Stimulated activated CD8-positive, alpha-beta memory T cell treated with anti-CD3 and anti-CD28 coated beads, Interleukin-12 subunit alpha, Interleukin-12 subunit beta, amount 100 ng/mL, for 1 hour (primary cell): ENCODE measurements at regions not wholly inside any gene's neighbourhood (a gene's known extent, or its start where the extent isn't known, plus 50 kb on each side); places are given as distances from the start of the nearest gene placed in this dataset.
"Not testable (repeated sequence)": the region's sequence is repeated elsewhere in the genome, so short reads cannot be mapped to it uniquely, and the experiment has no call there.

ENCODE experiments used
- DNase-seq: peaks from one replicate; pipeline ENCODE4 v3.0.0-alpha.2; 2020; ENCODE audit warnings: low read depth

- DNase-seq, result no peak
Observed at GRCh38 chr13:39803156-39803555, 147.7 kb downstream of the COG6 start.

GRCh38 chr13:39803851-39804250 is 148.4 kb downstream of the COG6 start:
- DNase-seq, result no peak

- DNase-seq, result no peak
Observed at GRCh38 chr13:39804332-39805210, 149.1 kb downstream of the COG6 start.

- DNase-seq, result no peak
Observed at GRCh38 chr13:39809466-39809865, 154.0 kb downstream of the COG6 start.

- no peak for DNase-seq
Observed at GRCh38 chr13:39810091-39810877, 154.8 kb downstream of the COG6 start.

- no peak for DNase-seq
Observed at GRCh38 chr13:39811051-39811450, 155.6 kb downstream of the COG6 start.

- DNase-seq, result no peak
Observed at GRCh38 chr13:39811696-39812095, 156.2 kb downstream of the COG6 start.

GRCh38 chr13:39815345-39816111 is 160.1 kb downstream of the COG6 start:
- DNase-seq, result no peak

- no peak for DNase-seq
Observed at GRCh38 chr13:39816936-39817335, 161.5 kb downstream of the COG6 start.

GRCh38 chr13:39818953-39819352 is 163.5 kb downstream of the COG6 start:
- DNase-seq, result no peak

GRCh38 chr13:39820606-39821005 is 165.1 kb downstream of the COG6 start:
- DNase-seq, result no peak

- no peak for DNase-seq
Observed at GRCh38 chr13:39821977-39822376, 166.5 kb downstream of the COG6 start.

GRCh38 chr13:39822437-39822836 is 167.0 kb downstream of the COG6 start:
- DNase-seq, result no peak

GRCh38 chr13:39823063-39823713 is 167.7 kb downstream of the COG6 start:
- no peak for DNase-seq

GRCh38 chr13:39825886-39826285 is 170.4 kb downstream of the COG6 start:
- DNase-seq, result no peak

GRCh38 chr13:39835253-39835652 is 179.8 kb downstream of the COG6 start:
- no peak for DNase-seq

- no peak for DNase-seq
Observed at GRCh38 chr13:39836038-39836437, 180.6 kb downstream of the COG6 start.

- not testable (repeated sequence) for DNase-seq
Observed at GRCh38 chr13:39837866-39838265, 182.4 kb downstream of the COG6 start.

GRCh38 chr13:39840201-39840600 is 184.7 kb downstream of the COG6 start:
- DNase-seq, result no peak

GRCh38 chr13:39847336-39847735 is 191.9 kb downstream of the COG6 start:
- DNase-seq, result no peak

- no peak for DNase-seq
Observed at GRCh38 chr13:39855236-39855635, 199.8 kb downstream of the COG6 start.

- DNase-seq, result no peak
Observed at GRCh38 chr13:39856714-39857113, 201.3 kb downstream of the COG6 start.
